ENCODE measurements at regions not wholly inside any gene's neighbourhood (a gene's known extent, or its start where the extent isn't known, plus 50 kb on each side); places are given as distances from the start of the nearest gene placed in this dataset.
"Not testable (repeated sequence)": the region's sequence is repeated elsewhere in the genome, so short reads cannot be mapped to it uniquely, and the experiment has no call there.

- no peak overlapping the region for H3K27ac ChIP-seq (replicated peaks)
- no peaks in the 10 kb centered on the region for H3K27me3 ChIP-seq (ENCODE audit: insufficient read depth, poor library complexity, severe bottlenecking)
- DNase-seq (ENCODE audit: low read depth in 1 of 2, low spot score in 1 of 2), result no peak
- no peak overlapping the region for H3K4me3 ChIP-seq (replicated peaks; ENCODE audit: insufficient read depth, low read length)
- TF ChIP-seq GABPA (IDR thresholded peaks at IDR 0.05; ENCODE audit: low read depth), result no peak
- TF ChIP-seq, protein P1, sequence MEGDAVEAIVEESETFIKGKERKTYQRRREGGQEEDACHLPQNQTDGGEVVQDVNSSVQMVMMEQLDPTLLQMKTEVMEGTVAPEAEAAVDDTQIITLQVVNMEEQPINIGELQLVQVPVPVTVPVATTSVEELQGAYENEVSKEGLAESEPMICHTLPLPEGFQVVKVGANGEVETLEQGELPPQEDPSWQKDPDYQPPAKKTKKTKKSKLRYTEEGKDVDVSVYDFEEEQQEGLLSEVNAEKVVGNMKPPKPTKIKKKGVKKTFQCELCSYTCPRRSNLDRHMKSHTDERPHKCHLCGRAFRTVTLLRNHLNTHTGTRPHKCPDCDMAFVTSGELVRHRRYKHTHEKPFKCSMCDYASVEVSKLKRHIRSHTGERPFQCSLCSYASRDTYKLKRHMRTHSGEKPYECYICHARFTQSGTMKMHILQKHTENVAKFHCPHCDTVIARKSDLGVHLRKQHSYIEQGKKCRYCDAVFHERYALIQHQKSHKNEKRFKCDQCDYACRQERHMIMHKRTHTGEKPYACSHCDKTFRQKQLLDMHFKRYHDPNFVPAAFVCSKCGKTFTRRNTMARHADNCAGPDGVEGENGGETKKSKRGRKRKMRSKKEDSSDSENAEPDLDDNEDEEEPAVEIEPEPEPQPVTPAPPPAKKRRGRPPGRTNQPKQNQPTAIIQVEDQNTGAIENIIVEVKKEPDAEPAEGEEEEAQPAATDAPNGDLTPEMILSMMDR (IDR thresholded peaks at IDR 0.05; ENCODE audit: insufficient read depth, low read length), result no peak
- no peak for TF ChIP-seq POLR2AphosphoS5 (IDR thresholded peaks at IDR 0.05; ENCODE audit: low read depth)
These were observed 68.1 kb upstream of the LCTL start for GRCh38 chr15:66633938-66634250.

DNA sequence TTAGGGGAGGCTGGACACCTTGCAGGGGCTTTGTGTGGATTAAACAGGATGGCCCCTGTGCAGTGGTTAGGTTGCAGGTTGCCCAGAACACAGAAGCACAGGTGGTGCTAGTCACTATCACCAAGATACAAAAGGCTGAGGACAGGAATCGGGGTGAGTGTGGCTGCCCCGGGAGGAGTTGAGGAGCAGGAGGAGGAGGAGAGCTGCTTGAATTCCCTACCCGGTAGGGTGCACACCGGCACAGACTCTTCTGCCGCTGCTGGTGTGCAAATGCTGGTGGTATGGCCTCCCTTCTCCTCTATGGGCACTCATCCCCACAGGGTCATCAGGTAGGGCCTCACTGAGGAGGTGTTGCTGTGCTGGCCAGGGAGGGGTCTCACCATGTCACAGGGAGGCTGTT is 67.5 kb upstream of the SMAD6 start:
- no peak overlapping the region for H3K4me3 ChIP-seq (replicated peaks; ENCODE audit: insufficient read depth, low read length)

DNA sequence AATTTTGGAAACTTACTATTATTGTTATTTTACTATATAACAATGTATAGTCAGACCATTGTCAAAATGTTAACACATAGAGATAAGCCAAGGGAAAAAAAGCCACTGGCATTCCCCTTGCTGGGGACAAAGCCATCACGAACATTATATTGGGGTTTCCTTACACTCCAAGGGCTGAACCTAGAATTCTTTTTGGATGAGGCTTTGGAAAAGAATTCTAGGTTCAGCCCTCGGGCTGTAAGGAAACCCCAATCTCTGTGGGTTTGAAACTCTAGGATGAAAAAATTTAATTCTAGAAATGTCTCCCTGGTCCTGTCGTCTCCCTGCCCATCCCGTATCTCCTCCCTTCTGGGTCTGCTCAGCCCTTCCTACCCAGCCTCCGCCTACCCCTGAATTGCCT is 67.0 kb upstream of the SMAD6 start:
- no peak overlapping the region for H3K4me3 ChIP-seq (replicated peaks; ENCODE audit: insufficient read depth, low read length)

More for the DNA sequence above, 67.5 kb upstream of the SMAD6 start:
- TF ChIP-seq, protein P2, sequence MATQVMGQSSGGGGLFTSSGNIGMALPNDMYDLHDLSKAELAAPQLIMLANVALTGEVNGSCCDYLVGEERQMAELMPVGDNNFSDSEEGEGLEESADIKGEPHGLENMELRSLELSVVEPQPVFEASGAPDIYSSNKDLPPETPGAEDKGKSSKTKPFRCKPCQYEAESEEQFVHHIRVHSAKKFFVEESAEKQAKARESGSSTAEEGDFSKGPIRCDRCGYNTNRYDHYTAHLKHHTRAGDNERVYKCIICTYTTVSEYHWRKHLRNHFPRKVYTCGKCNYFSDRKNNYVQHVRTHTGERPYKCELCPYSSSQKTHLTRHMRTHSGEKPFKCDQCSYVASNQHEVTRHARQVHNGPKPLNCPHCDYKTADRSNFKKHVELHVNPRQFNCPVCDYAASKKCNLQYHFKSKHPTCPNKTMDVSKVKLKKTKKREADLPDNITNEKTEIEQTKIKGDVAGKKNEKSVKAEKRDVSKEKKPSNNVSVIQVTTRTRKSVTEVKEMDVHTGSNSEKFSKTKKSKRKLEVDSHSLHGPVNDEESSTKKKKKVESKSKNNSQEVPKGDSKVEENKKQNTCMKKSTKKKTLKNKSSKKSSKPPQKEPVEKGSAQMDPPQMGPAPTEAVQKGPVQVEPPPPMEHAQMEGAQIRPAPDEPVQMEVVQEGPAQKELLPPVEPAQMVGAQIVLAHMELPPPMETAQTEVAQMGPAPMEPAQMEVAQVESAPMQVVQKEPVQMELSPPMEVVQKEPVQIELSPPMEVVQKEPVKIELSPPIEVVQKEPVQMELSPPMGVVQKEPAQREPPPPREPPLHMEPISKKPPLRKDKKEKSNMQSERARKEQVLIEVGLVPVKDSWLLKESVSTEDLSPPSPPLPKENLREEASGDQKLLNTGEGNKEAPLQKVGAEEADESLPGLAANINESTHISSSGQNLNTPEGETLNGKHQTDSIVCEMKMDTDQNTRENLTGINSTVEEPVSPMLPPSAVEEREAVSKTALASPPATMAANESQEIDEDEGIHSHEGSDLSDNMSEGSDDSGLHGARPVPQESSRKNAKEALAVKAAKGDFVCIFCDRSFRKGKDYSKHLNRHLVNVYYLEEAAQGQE (IDR thresholded peaks at IDR 0.05; ENCODE audit: insufficient replicate concordance, low read depth), result no peak
- TF ChIP-seq GABPA (IDR thresholded peaks at IDR 0.05; ENCODE audit: low read depth) (no peak), SPI1 (IDR thresholded peaks at IDR 0.05; ENCODE audit: borderline replicate concordance, low read depth) (no peak), POLR2AphosphoS5 (IDR thresholded peaks at IDR 0.05; ENCODE audit: low read depth) (no peak)
- TF ChIP-seq, protein P1 (IDR thresholded peaks at IDR 0.05; ENCODE audit: insufficient read depth, low read length), result no peak
- no peak for DNase-seq (ENCODE audit: low read depth in 1 of 2, low spot score in 1 of 2)
- Histone ChIP-seq H3K27ac (replicated peaks) (no peak overlapping the region), H3K27me3 (ENCODE audit: insufficient read depth, poor library complexity, severe bottlenecking) (no peaks in the 10 kb centered on the region)

DNA sequence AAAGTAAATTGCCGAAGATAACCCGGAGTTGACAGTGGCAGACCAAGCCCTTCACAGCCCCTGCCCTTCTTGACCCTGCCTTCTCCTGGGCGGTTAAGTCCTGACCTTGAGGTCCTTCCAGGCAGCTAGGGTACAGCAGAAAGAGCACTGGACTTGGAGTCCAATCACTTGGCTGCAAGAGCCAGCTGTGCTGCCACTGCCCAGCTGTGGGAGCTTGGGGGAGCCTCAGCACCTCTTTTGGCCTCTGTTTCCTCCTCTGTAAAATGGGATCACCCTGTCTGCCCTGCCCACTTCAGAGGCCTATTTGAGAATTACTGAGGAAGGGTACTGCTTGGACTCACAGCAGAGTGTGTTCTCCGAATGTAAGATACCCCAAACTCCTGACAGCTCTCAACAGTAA is 66.2 kb upstream of the SMAD6 start:
- Histone ChIP-seq H3K27ac (replicated peaks) (no peak overlapping the region), H3K4me3 (replicated peaks; ENCODE audit: insufficient read depth, low read length) (no peak overlapping the region), H3K27me3 (ENCODE audit: insufficient read depth, poor library complexity, severe bottlenecking) (no peaks in the 10 kb centered on the region)
- no peak for DNase-seq (ENCODE audit: low read depth in 1 of 2, low spot score in 1 of 2)
- TF ChIP-seq POLR2AphosphoS5 (IDR thresholded peaks at IDR 0.05; ENCODE audit: low read depth) (no peak), SPI1 (IDR thresholded peaks at IDR 0.05; ENCODE audit: borderline replicate concordance, low read depth) (no peak), GABPA (IDR thresholded peaks at IDR 0.05; ENCODE audit: low read depth) (no peak)
- TF ChIP-seq, protein P2 (IDR thresholded peaks at IDR 0.05; ENCODE audit: insufficient replicate concordance, low read depth), result no peak
- TF ChIP-seq, protein P1 (IDR thresholded peaks at IDR 0.05; ENCODE audit: insufficient read depth, low read length), result no peak

More for the DNA sequence above, 67.0 kb upstream of the SMAD6 start:
- no peak overlapping the region for H3K27ac ChIP-seq (replicated peaks)
- no peak for DNase-seq (ENCODE audit: low read depth in 1 of 2, low spot score in 1 of 2)
- TF ChIP-seq SPI1 (IDR thresholded peaks at IDR 0.05; ENCODE audit: borderline replicate concordance, low read depth) (no peak), GABPA (IDR thresholded peaks at IDR 0.05; ENCODE audit: low read depth) (no peak)
- TF ChIP-seq, protein P1 (IDR thresholded peaks at IDR 0.05; ENCODE audit: insufficient read depth, low read length), result no peak
- no peaks in the 10 kb centered on the region for H3K27me3 ChIP-seq (ENCODE audit: insufficient read depth, poor library complexity, severe bottlenecking)

GRCh38 chr15:66637044-66637443 is 65.0 kb upstream of the SMAD6 start:
- not testable (repeated sequence) for H3K4me3 ChIP-seq (replicated peaks; ENCODE audit: insufficient read depth, low read length); H3K27ac ChIP-seq (replicated peaks); DNase-seq (ENCODE audit: low read depth in 1 of 2, low spot score in 1 of 2)

More at GRCh38 chr15:66637044-66637443, 65.0 kb upstream of the SMAD6 start:
- not testable (repeated sequence) for H3K27me3 ChIP-seq (ENCODE audit: insufficient read depth, poor library complexity, severe bottlenecking)

All from HL-60 (cell line).